ENCODE measurements at regions not wholly inside any gene's neighbourhood (a gene's known extent, or its start where the extent isn't known, plus 50 kb on each side); places are given as distances from the start of the nearest gene placed in this dataset.

GRCh38 chr2:71783815-71784214 lies 330.5 kb downstream of the DYSF start:
- Histone ChIP-seq H3K27me3 (ENCODE audit: insufficient read depth) (no peaks in the 10 kb centered on the region), H3F3A (replicated peaks; ENCODE audit: low read depth) (no peaks in the 10 kb centered on the region), H3K4me1 (ENCODE audit: insufficient read depth) (no peaks in the 10 kb centered on the region), H3K27ac (ENCODE audit: low read depth) (no peak overlapping the region), H4K20me1 (replicated peaks; ENCODE audit: insufficient read depth) (no peaks in the 10 kb centered on the region), H3K9me2 (ENCODE audit: insufficient read depth) (no peaks in the 10 kb centered on the region), H3K4me2 (no peak overlapping the region), H3K36me3 (ENCODE audit: insufficient read depth) (no peaks in the 10 kb centered on the region), H3K79me2 (replicated peaks; ENCODE audit: insufficient read depth) (no peaks in the 10 kb centered on the region), H3K4me3 (no peak overlapping the region), H2AFZ (no peak overlapping the region)
- Mint-ChIP-seq H3K27me3 (ENCODE audit: insufficient read depth, low read depth, poor library complexity) (peaks cover 10% of the 10 kb centered on the region), H3K4me1 (0 out of 3 replicates have a peak, but pooled peaks cover 2% of the 10 kb centered on the region), H3K9me3 (no peaks in the 10 kb centered on the region), H3K4me3 (no peak overlapping the region), H3K36me3 (ENCODE audit: low read depth) (no peaks in the 10 kb centered on the region), H3K27ac (no peak overlapping the region)
- ATAC-seq (no peak), DNase-seq (ENCODE audit: low spot score) (no peak)
- no peak for TF ChIP-seq ZNF462 (CRISPR knock-in tag; IDR thresholded peaks at IDR 0.05)
- no peak for TF ChIP-seq NANOG (IDR thresholded peaks at IDR 0.05; ENCODE audit: borderline replicate concordance)
- TF ChIP-seq ZNF331 (CRISPR knock-in tag; IDR thresholded peaks at IDR 0.05; ENCODE audit: low read depth) = no peak
- no peak for TF ChIP-seq EZH2 (IDR thresholded peaks at IDR 0.05; ENCODE audit: low read depth, unreplicated experiment)
- no peak for TF ChIP-seq POLR2AphosphoS5 (IDR thresholded peaks at IDR 0.05; ENCODE audit: low read depth)
- TF ChIP-seq CTCF (conservative IDR thresholded peaks at IDR 0.05; ENCODE audit: low read depth in 2 of 2) = no peak
- no peak for TF ChIP-seq REST (IDR thresholded peaks at IDR 0.05; ENCODE audit: unreplicated experiment)
- no peak for TF ChIP-seq JUNB (IDR thresholded peaks at IDR 0.05; ENCODE audit: unreplicated experiment)
- no peak for TF ChIP-seq STAT1 (IDR thresholded peaks at IDR 0.05; ENCODE audit: unreplicated experiment)
- no peak for TF ChIP-seq ETS1 (IDR thresholded peaks at IDR 0.05)
- TF ChIP-seq ZNF114 (CRISPR knock-in tag; IDR thresholded peaks at IDR 0.05) = no peak
